DMS53 treated with DMSO at 0.1 percent for 48 hours (cell line): ENCODE measurements at regions not wholly inside any gene's neighbourhood (a gene's known extent, or its start where the extent isn't known, plus 50 kb on each side); places are given as distances from the start of the nearest gene placed in this dataset.

Experiments used
- DNase-seq: peaks from one replicate; lab custom pipeline; 2025; ENCODE audit not compliant: unreplicated experiment; lab: John Stamatoyannopoulos, UW

- DNase-seq: no peak
These were observed 205.6 kb downstream of the IRF8 start for GRCh38 chr16:86104537-86105048.

- no peak for DNase-seq
These were observed 208.4 kb downstream of the IRF8 start for GRCh38 chr16:86107215-86107825.

DNA sequence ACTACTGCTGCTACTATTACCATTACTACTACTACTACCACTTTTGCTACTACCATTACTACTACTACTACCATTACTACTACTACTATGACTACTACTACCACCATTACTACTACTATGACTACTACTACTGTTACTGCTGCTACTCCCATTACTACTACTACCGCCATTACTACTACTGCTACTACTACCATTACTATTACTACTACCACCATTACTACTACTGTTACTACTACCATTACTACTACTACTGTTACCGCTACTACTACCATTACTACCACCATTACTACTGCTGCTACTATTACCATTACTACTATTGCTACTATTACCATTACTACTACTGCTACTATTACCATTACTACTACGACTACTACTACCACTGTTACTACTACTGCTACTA is 209.1 kb downstream of the IRF8 start:
- DNase-seq: no peak

- no peak for DNase-seq
These were observed 211.2 kb downstream of the IRF8 start for GRCh38 chr16:86110134-86110533.

DNA sequence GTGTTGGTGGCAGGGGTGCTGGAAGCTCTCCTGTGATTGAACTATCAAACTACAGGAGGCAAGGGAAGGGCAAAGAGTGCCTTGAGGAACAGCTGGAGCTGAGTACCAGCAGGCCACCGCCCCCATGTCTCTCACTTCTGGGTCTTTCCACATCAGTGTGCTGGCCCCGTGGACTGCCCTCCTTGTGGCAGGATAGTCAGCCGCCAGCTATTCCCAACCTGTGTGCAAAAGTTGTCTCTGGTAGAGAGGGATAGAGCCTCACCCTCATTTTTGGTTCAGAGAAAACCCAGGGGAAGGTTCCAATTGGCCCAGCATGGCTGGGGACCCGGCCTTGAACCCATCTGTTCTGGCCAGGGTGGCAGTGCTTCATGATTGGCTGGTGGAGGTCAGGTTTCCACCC is 211.8 kb downstream of the IRF8 start:
- DNase-seq: no peak

- DNase-seq: no peak
These were observed 213.2 kb downstream of the IRF8 start for GRCh38 chr16:86112178-86112577.

DNA sequence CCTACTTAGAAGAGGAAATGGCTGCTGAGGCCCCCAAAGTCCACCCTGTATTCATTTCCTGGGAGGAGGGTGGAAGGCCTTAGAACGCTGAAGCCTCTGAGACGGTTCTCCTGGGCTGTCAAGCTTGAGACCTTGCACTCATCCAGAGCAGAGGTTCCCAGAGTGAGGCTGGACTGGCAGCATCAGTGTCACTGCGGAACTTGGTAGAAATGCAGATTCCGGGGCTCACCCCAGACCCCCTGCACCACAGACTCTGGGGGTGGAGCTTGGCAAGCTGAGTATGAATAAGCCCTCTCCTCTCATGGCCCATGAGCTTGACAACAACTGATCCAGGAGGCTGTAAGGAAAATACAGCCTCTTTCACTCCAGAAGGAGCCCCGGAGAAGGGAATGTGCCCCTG is 218.3 kb downstream of the IRF8 start:
- DNase-seq: no peak

GRCh38 chr16:86117756-86118155 is 218.8 kb downstream of the IRF8 start:
- DNase-seq: no peak

DNA sequence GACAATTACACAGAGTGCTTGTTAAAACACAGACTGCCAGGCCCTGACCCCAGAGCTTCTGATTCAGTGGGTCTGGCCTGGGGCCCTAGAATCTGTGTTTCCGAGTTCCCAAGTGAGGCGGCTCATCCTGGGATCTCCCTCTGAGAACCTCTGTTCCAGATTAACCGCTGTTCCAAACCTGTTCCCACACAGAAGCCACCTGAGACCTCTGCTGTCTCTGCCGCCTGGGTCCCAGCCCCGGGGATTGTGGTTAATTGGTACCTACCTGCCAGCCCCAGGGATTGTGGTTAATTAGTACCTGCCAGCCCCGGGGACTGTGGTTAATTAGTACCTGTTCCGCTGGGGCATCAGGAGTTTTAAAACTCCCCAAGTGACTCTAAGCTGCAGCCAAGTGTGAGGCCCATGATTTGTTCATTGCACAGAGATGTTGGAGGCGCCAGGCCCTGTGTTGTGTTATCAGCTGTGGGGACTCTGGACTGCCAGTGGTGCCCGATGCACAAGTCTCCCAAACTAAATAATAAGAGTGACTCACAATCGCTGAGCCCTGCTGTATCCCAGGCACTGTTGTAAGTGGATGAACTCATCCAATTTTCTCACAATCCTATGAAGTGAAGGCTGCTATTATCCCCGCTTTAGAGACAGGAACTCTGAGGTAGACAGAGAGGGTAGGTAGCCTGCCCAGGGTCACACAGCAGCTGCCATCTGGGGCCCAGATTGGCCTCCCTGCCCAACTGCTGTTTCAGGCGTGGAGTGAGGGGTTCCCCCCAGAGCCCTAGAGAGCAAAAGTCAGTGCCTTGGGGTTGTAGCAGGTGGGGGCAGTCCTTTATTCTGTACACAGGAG is 219.7 kb downstream of the IRF8 start:
- no peak for DNase-seq

GRCh38 chr16:86120201-86121192 is 221.5 kb downstream of the IRF8 start:
- no peak for DNase-seq

- no peak for DNase-seq
These were observed 222.5 kb downstream of the IRF8 start for GRCh38 chr16:86121374-86122010.

GRCh38 chr16:86122681-86123342 is 223.8 kb downstream of the IRF8 start:
- no peak for DNase-seq

GRCh38 chr16:86124321-86124720 is 225.4 kb downstream of the IRF8 start:
- DNase-seq: no peak

DNA sequence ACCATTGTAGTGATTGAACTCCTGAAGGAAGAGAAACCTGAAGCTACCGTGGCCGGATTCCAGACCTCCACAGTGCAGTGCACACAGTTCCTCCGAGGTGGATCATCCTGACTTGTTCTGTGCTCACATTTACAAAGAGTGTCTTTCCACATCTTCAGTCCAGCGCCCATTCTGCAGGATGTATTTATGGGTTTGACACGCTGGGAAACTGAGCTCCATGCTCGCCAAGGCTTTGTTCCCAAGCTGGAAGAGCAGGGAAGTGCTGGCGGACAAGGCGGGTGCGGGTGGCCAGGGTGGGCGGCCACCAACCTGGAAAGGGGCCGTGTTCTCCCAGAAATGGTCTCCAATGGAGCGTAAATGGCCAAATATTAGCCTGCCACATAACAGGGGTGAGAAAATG is 227.9 kb downstream of the IRF8 start:
- DNase-seq: no peak

DNA sequence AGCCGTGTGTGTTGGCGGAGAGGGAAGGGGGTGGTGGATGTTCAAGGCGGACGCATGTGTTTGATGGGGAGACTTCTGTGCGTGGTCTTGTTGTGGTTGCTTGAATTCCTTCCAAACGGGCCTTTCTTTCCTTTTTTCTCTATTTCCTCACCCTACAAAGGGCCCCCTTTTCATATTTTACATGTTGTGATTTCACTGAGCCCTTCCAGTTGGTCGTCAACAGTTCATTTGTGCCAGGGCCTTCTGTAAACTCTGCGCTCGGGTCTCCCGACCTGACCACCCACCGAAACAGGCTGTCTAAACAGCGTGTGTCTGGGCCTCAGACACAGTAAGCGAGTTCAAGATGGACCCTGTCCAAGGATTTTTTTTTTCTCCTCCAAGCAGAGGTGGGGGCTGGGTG is 228.4 kb downstream of the IRF8 start:
- no peak for DNase-seq

DNA sequence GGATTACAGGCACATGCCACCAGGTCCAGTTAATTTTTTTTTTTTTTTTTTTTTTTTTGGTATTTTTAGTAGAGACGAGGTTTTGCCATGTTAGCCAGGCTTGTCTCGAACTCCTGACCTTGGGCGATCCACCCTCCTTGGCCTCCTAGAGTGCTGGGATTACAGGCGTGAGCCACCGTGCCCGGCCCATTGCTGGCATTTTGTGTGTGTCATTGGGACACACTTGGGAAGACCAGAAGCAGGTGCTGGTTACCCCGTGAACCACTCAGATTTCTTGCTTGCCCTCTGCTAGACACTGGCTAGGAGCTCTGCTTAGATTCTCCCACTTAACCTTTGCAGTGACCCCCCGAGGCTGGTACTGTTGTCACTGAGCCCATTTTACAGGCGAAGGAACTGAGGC is 229.3 kb downstream of the IRF8 start:
- DNase-seq: no peak

GRCh38 chr16:86129541-86129940 is 230.6 kb downstream of the IRF8 start:
- no peak for DNase-seq

- DNase-seq: no peak
These were observed 234.4 kb downstream of the IRF8 start for GRCh38 chr16:86133377-86133776.

GRCh38 chr16:86133847-86134375 is 234.9 kb downstream of the IRF8 start:
- no peak for DNase-seq
